Upper lobe of left lung (tissue), 6 donors: ENCODE measurements at regions not wholly inside any gene's neighbourhood (a gene's known extent, or its start where the extent isn't known, plus 50 kb on each side); places are given as distances from the start of the nearest gene placed in this dataset.

ENCODE experiments used
- ATAC-seq, 2 donors: fragments of 200-7000 bp; cut with Tn5 transposase; one replicate each; pipeline ENCODE4 v1.9.1; 2022; ENCODE audit warnings: mild to moderate bottlenecking in 2 of 2, moderate library complexity in 2 of 2; ENCODE audit not compliant: low FRiP score in 2 of 2
- DNase-seq, 2 donors: peaks; one replicate each; pipeline ENCODE4 v3.0.0-alpha.2; 2019 to 2020
- H3K27ac ChIP-seq, 4 donors: fragments of 200-600 bp; sonication (generic); one replicate each; pipeline ENCODE4 v1.5.1; 2016 to 2019
- H3K27me3 ChIP-seq, 4 donors: fragments of 200-600 bp; sonication (generic); one replicate each; pipeline ENCODE4 v1.5.1; 2017 to 2019
- H3K36me3 ChIP-seq, 4 donors: fragments of 200-600 bp; sonication (generic); one replicate each; pipeline ENCODE4 v1.5.1; 2016 to 2019
- H3K4me1 ChIP-seq, 4 donors: fragments of 200-600 bp; sonication (generic); one replicate each; pipeline ENCODE4 v1.5.1; 2018 to 2019
- H3K4me3 ChIP-seq, 4 donors: fragments of 200-600 bp; sonication (generic); one replicate each; pipeline ENCODE4 v1.5.1; 2017 to 2019; ENCODE audit warnings: mild to moderate bottlenecking in 2 of 4, moderate library complexity in 1 of 4
- H3K9me3 ChIP-seq, 4 donors: fragments of 200-600 bp; sonication (generic); one replicate each; pipeline ENCODE4 v1.5.1; 2018 to 2019
- CTCF ChIP-seq, 6 experiments: fragments of 450-650 bp in 4 of 6; fragments of 200-600 bp in 2 of 6; sonication (generic) in 2 of 6; IDR thresholded peaks; one replicate each; pipeline ENCODE4 v1.5.1; 2016 to 2019; ENCODE audit warnings: antibody characterized with exemption in 6 of 6
- EP300 ChIP-seq, 4 donors: sonication (generic); formaldehyde crosslinking; IDR thresholded peaks; one replicate each; pipeline ENCODE4 v1.5.1; 2017; ENCODE audit warnings: antibody characterized with exemption in 4 of 4, control low read depth in 2 of 4
- POLR2A ChIP-seq, 4 donors: fragments of 450-650 bp; IDR thresholded peaks; one replicate each; pipeline ENCODE4 v1.5.1; 2016 to 2017; ENCODE audit warnings: antibody characterized with exemption in 4 of 4, mild to moderate bottlenecking in 2 of 4
- POLR2AphosphoS5 ChIP-seq, 2 donors: sonication (generic); formaldehyde crosslinking; IDR thresholded peaks; one replicate each; pipeline ENCODE4 v1.5.1; 2017; ENCODE audit warnings: antibody characterized with exemption in 2 of 2
- WGBS, 2 donors: methylation state at CpG; one replicate each; pipeline ENCODE4 v1.1.5; 2017 to 2018; 5-methylcytosine and 5-hydroxymethylcytosine counted together
- donor health status: DM: no; HTN: no; CAD: no; lungs with moderate emphysema.
- donor health status: DM: no; HTN: yes; CAD: no; lungs with severe emphysema.

GRCh38 chr9:29213417-29214153, 1640.3 kb upstream of the C9orf72 start, which contains the start of gene LINGO2:
Gene LINGO2 (minus strand): TSS chr9:29213601.
- DNase-seq (peak in 1 of 2 donors; percentile 84), ATAC-seq (peak in 1 of 2 donors; percentile 16)
- no peaks in the 10 kb centered on the region for H3K9me3 ChIP-seq
- H3K27me3 ChIP-seq: peaks cover 0 to 35% (median 16%) of the 10 kb centered on the region in 4 donors
- TF ChIP-seq POLR2A (IDR thresholded peaks at IDR 0.05): no peak
- TF ChIP-seq EP300 (IDR thresholded peaks at IDR 0.05): no peak
- no peak for TF ChIP-seq POLR2AphosphoS5 (IDR thresholded peaks at IDR 0.05)
- TF ChIP-seq CTCF (IDR thresholded peaks at IDR 0.05): no peak
- H3K36me3 ChIP-seq: no peaks in the 10 kb centered on the region
- peak within 1 kb of the TSS in 3 of 4 donors; percentile 26 to 45 (median 35) for H3K4me3 ChIP-seq
- WGBS, 2 donors: 2 to 4% methylated on average over 24 to 56 of the region's 57 CpGs
- H3K4me1 ChIP-seq: peaks cover 12 to 37% (median 21%) of the 10 kb centered on the region in 4 donors
- H3K27ac ChIP-seq: no peak within 1 kb of the TSS

GRCh38 chr9:29214154-29214689, 1640.9 kb upstream of the C9orf72 start:
- no peak for ATAC-seq
- no peak overlapping the region for H3K27ac ChIP-seq
- TF ChIP-seq CTCF (IDR thresholded peaks at IDR 0.05) (no peak), POLR2AphosphoS5 (IDR thresholded peaks at IDR 0.05) (no peak), EP300 (IDR thresholded peaks at IDR 0.05) (no peak), POLR2A (IDR thresholded peaks at IDR 0.05) (no peak)
- peaks cover 12 to 37% (median 21%) of the 10 kb centered on the region in 4 donors for H3K4me1 ChIP-seq
- peak in 1 of 2 donors; percentile 3 for DNase-seq
- no peaks in the 10 kb centered on the region for H3K9me3 ChIP-seq
- WGBS, 2 donors: 3 to 4% methylated on average over 18 of the region's 18 CpGs
- peak overlapping the region in 3 of 4 donors; percentile 22 to 45 (median 35) for H3K4me3 ChIP-seq
- peaks cover 0 to 35% (median 16%) of the 10 kb centered on the region in 4 donors for H3K27me3 ChIP-seq
- no peaks in the 10 kb centered on the region for H3K36me3 ChIP-seq

GRCh38 chr9:29214690-29215253, 1641.5 kb upstream of the C9orf72 start:
- no peak for ATAC-seq
- Histone ChIP-seq H3K27me3 (peaks cover 0 to 35% (median 16%) of the 10 kb centered on the region in 4 donors), H3K9me3 (no peaks in the 10 kb centered on the region), H3K27ac (no peak overlapping the region), H3K4me1 (peaks cover 12 to 37% (median 21%) of the 10 kb centered on the region in 4 donors), H3K4me3 (peak overlapping the region in 3 of 4 donors; percentile 22 to 45 (median 35)), H3K36me3 (no peaks in the 10 kb centered on the region)
- WGBS, 2 donors: 5 to 8% methylated on average over 25 to 31 of the region's 31 CpGs
- no peak for TF ChIP-seq EP300 (IDR thresholded peaks at IDR 0.05)
- no peak for TF ChIP-seq POLR2A (IDR thresholded peaks at IDR 0.05)
- no peak for TF ChIP-seq CTCF (IDR thresholded peaks at IDR 0.05)
- TF ChIP-seq POLR2AphosphoS5 (IDR thresholded peaks at IDR 0.05): no peak
- DNase-seq: peak in 1 of 2 donors; percentile 46

GRCh38 chr9:29217966-29218365, 1644.7 kb upstream of the C9orf72 start:
- DNase-seq (no peak), ATAC-seq (no peak)
- Histone ChIP-seq H3K4me3 (no peak overlapping the region), H3K36me3 (no peaks in the 10 kb centered on the region), H3K27ac (no peak overlapping the region), H3K27me3 (peaks cover 0 to 21% (median 11%) of the 10 kb centered on the region in 4 donors), H3K4me1 (peaks cover 2 to 22% (median 13%) of the 10 kb centered on the region in 4 donors), H3K9me3 (no peaks in the 10 kb centered on the region)
- no peak for TF ChIP-seq POLR2A (IDR thresholded peaks at IDR 0.05)
- no peak for TF ChIP-seq EP300 (IDR thresholded peaks at IDR 0.05)
- TF ChIP-seq CTCF (IDR thresholded peaks at IDR 0.05): no peak
- TF ChIP-seq POLR2AphosphoS5 (IDR thresholded peaks at IDR 0.05): no peak
- 83 to 86% methylated on average over 1 of the region's 1 CpG for WGBS, 2 donors
